ENCODE measurements at regions not wholly inside any gene's neighbourhood (a gene's known extent, or its start where the extent isn't known, plus 50 kb on each side); places are given as distances from the start of the nearest gene placed in this dataset.
"Not testable (repeated sequence)": the region's sequence is repeated elsewhere in the genome, so short reads cannot be mapped to it uniquely, and the experiment has no call there.

GRCh38 chr18:14236356-14237048 lies 104.3 kb upstream of the ZNF519 start:
- H3K27ac Mint-ChIP-seq; H3K4me1 Mint-ChIP-seq (ENCODE audit: low read depth); H3K27me3 Mint-ChIP-seq; H3K4me3 Mint-ChIP-seq; H3K36me3 Mint-ChIP-seq (ENCODE audit: low read depth); H3K9me3 Mint-ChIP-seq: not testable (repeated sequence)

GRCh38 chr18:14225286-14225679 lies 93.0 kb upstream of the ZNF519 start:
- H3K9me3 Mint-ChIP-seq; H3K4me1 Mint-ChIP-seq (ENCODE audit: low read depth); H3K27ac Mint-ChIP-seq; H3K4me3 Mint-ChIP-seq; H3K27me3 Mint-ChIP-seq: not testable (repeated sequence)
- peaks cover 23% of the 10 kb centered on the region for H3K36me3 Mint-ChIP-seq (ENCODE audit: low read depth)

DNA sequence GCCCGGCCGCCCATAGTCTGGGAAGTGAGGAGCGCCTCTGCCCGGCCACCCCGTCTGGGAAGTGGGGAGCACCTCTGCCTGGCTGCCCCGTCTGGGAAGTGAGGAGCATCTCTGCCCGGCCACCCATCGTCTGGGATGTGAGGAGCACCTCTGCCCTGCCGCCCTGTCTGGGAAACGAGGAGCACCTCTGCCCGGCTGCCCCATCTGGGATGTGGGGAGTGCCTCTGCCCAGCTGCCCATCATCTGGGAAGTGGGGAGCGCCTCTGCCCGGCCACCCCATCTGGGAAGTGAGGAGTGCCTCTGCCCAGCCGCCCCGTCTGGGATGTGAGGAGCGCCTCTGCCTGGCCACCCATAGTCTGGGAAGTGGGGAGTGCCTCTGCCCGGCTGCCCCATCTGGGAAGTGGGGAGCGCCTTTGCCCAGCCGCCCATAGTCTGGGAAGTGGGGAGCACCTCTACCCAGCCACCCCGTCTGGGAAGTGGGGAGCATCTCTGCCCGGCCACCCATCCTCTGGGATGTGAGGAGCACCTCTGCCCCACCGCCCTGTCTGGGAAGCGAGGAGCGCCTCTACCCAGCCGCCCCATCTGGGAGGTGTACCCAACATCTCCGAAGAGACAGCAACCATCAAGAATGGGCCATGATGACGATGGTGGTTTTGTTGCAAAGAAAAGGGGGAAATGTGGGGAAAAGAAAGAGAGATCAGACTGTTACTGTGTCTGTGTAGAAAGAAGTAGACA lies 92.5 kb upstream of the ZNF519 start:
- H3K9me3 Mint-ChIP-seq; H3K4me3 Mint-ChIP-seq; H3K27me3 Mint-ChIP-seq; H3K27ac Mint-ChIP-seq; H3K4me1 Mint-ChIP-seq (ENCODE audit: low read depth): not testable (repeated sequence)
- H3K36me3 Mint-ChIP-seq (ENCODE audit: low read depth), result peaks cover 24% of the 10 kb centered on the region

- not testable (repeated sequence) for H3K27me3 Mint-ChIP-seq; H3K9me3 Mint-ChIP-seq; H3K27ac Mint-ChIP-seq; H3K4me1 Mint-ChIP-seq (ENCODE audit: low read depth); H3K4me3 Mint-ChIP-seq
- H3K36me3 Mint-ChIP-seq (ENCODE audit: low read depth), result peaks cover 24% of the 10 kb centered on the region
Observed at GRCh38 chr18:14223919-14224318, 91.7 kb upstream of the ZNF519 start.

GRCh38 chr18:14223231-14223822 lies 91.1 kb upstream of the ZNF519 start:
- H3K4me3 Mint-ChIP-seq; H3K27ac Mint-ChIP-seq; H3K4me1 Mint-ChIP-seq (ENCODE audit: low read depth); H3K27me3 Mint-ChIP-seq; H3K9me3 Mint-ChIP-seq: not testable (repeated sequence)
- H3K36me3 Mint-ChIP-seq (ENCODE audit: low read depth), result peaks cover 24% of the 10 kb centered on the region

GRCh38 chr18:14222354-14223221 lies 90.4 kb upstream of the ZNF519 start:
- H3K36me3 Mint-ChIP-seq (ENCODE audit: low read depth), result peaks cover 24% of the 10 kb centered on the region
- H3K4me1 Mint-ChIP-seq (ENCODE audit: low read depth); H3K4me3 Mint-ChIP-seq; H3K9me3 Mint-ChIP-seq; H3K27ac Mint-ChIP-seq; H3K27me3 Mint-ChIP-seq: not testable (repeated sequence)

DNA sequence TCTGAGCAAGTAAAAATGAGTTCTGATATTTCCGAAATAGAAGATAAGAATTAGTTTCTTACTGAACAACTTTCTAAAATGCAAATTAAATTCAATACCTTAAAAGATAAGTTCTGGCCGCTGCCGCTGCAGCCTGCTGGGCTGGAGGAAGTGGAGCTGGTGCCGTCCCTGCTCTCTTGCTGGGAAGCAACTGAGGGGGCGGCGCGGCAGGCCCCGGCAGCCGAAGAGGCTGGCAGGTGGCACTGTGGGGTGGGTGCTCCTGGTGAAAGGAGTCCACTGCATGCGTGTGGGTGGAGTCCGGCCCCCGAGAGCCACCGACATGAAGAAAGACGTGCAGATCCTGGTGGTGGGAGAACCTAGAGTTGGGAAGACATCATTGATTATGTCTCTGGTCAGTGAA lies 89.5 kb upstream of the ZNF519 start:
- Mint-ChIP-seq H3K4me1 (ENCODE audit: low read depth) (no peaks in the 10 kb centered on the region), H3K36me3 (ENCODE audit: low read depth) (peaks cover 24% of the 10 kb centered on the region), H3K27me3 (no peaks in the 10 kb centered on the region), H3K27ac (no peak overlapping the region), H3K4me3 (no peak overlapping the region), H3K9me3 (no peaks in the 10 kb centered on the region)

DNA sequence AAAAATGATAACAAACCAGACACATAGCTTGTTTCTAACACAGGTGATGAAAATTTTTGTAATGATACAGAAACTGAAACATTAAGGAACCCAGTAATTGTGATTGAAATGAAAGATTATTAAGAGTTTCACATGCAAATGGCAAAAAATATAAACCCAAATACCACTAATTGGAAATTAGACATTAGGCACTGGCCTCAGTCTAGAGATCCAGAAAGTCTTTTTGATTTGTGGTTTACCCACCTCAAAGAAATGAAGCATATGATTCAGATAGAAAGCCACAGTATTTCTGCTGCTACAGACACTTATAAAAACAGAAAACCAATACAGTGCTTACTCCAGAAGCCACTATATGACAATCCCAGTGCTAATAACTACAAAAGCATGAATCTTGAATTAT lies 83.7 kb upstream of the ZNF519 start:
- H3K4me1 Mint-ChIP-seq (ENCODE audit: low read depth); H3K9me3 Mint-ChIP-seq; H3K27ac Mint-ChIP-seq; H3K27me3 Mint-ChIP-seq; H3K4me3 Mint-ChIP-seq; H3K36me3 Mint-ChIP-seq (ENCODE audit: low read depth): not testable (repeated sequence)

DNA sequence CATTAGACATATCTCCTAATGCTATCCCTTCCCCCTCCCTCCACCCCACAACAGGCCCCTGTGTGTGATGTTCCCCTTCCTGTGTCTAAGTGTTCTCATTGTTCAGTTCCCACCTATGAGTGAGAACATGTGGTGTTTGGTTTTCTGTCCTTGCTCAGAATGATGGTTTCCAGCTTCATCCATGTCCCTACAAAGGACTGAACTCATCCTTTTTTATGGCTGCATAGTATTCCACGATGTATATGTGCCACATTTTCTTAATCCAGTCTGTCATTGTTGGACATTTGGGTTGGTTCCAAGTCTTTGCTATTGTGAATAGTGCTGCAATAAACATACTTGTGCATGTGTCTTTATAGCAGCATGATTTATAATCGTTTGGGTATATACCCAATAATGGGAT lies 71.2 kb upstream of the ZNF519 start:
- H3K4me1 Mint-ChIP-seq (ENCODE audit: low read depth); H3K4me3 Mint-ChIP-seq; H3K27me3 Mint-ChIP-seq; H3K27ac Mint-ChIP-seq; H3K9me3 Mint-ChIP-seq; H3K36me3 Mint-ChIP-seq (ENCODE audit: low read depth): not testable (repeated sequence)

DNA sequence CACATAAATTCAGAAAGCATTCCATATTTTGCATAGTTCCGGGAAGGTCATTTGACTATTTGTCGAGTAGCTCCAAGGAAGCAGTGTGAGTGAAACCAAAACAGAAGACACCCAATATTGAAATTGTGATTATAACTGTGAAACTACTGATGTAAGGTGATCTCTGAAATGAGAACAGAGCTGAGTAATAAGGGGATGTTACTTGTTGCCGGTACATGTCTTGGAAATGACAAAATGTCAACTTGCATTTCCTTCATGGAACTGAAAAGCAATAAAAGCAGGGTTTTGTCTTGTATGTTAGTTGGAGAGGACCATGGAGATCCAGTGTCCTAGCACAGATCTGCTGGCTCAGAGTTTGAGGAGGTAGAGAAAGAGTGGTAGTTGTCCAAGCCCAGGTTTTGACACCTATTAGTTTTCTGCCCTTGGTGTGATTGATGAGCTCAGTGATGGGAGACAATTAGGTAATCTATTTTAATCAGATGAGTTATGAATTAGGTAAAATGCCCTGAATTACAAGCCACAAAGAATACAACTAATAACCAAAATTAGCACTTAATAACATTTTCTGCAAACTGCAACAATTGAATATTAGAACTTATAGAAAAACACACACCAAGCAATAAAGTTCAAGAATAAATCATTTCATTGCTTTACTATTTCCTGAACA lies 58.7 kb upstream of the ZNF519 start:
- Mint-ChIP-seq H3K27ac (peak overlapping the region; percentile 64), H3K4me3 (peak overlapping the region; percentile 7), H3K4me1 (ENCODE audit: low read depth) (peaks cover 23% of the 10 kb centered on the region)
- not testable (repeated sequence) for H3K36me3 Mint-ChIP-seq (ENCODE audit: low read depth); H3K27me3 Mint-ChIP-seq; H3K9me3 Mint-ChIP-seq

GRCh38 chr18:14189858-14190257 lies 57.6 kb upstream of the ZNF519 start:
- Mint-ChIP-seq H3K27ac (peak overlapping the region; percentile 75), H3K9me3 (no peaks in the 10 kb centered on the region), H3K36me3 (ENCODE audit: low read depth) (no peaks in the 10 kb centered on the region), H3K27me3 (no peaks in the 10 kb centered on the region), H3K4me3 (no peak overlapping the region), H3K4me1 (ENCODE audit: low read depth) (peaks cover 23% of the 10 kb centered on the region)

DNA sequence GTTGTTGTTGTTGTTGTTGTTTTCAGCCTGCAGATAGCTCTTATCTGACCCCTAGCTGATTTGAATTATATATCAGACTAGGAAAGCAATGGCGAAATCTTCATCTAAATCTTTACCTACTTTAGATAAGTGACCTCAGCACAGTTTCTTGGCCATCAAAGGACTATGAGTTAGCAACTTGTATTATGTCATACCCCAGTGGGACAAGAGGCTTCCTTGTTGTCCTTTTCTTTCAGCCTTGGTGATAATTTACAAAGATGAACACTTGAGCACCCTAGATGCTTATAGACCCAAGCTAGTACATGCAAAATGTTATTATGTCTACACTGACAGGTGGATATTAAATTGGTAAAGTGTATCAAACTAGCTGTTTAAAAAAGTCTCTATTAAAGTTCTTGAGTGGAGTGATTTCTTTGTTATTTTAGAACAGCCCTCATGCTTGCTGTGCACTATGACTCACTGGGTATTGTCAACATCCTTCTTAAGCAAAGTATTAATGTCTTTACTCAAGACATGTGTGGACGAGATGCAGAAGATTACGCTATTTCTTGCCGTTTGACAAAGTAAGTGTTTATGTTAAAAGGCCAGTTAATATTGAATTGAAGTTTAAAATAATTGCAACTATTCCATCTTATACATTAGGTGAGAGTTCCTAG lies 56.6 kb upstream of the ZNF519 start:
- peaks cover 23% of the 10 kb centered on the region for H3K4me1 Mint-ChIP-seq (ENCODE audit: low read depth)
- H3K36me3 Mint-ChIP-seq (ENCODE audit: low read depth); H3K27ac Mint-ChIP-seq; H3K27me3 Mint-ChIP-seq; H3K9me3 Mint-ChIP-seq; H3K4me3 Mint-ChIP-seq: not testable (repeated sequence)
